Left lung (tissue), 4 donors: ENCODE measurements at regions not wholly inside any gene's neighbourhood (a gene's known extent, or its start where the extent isn't known, plus 50 kb on each side); places are given as distances from the start of the nearest gene placed in this dataset.

Source experiments
- ATAC-seq: fragments of 200-7000 bp; cut with Tn5 transposase; one replicate; pipeline ENCODE4 v1.9.1; 2020; ENCODE audit warnings: moderate library complexity
- DNase-seq, 4 donors: peaks; one replicate each; pipeline ENCODE4 v3.0.0-alpha.2; 2013 to 2020
- H3K27ac ChIP-seq, 2 donors: fragments of 200-600 bp; sonication (generic) in 1 of 2; one replicate each; pipeline versions ENCODE4 v1.5.0 to v1.8.0; 2020 to 2021
- H3K27me3 ChIP-seq, 2 donors: fragments of 200-600 bp; sonication (generic) in 1 of 2; one replicate each; pipeline versions ENCODE4 v1.5.0 to v1.8.0; 2020 to 2021
- H3K36me3 ChIP-seq, 2 donors: fragments of 200-600 bp; sonication (generic) in 1 of 2; one replicate each; pipeline versions ENCODE4 v1.5.0 to v1.8.0; 2020 to 2021
- H3K4me1 ChIP-seq, 2 donors: fragments of 200-600 bp; one replicate each; pipeline ENCODE4 v1.8.0; 2021
- H3K4me3 ChIP-seq, 2 donors: fragments of 200-600 bp; sonication (generic) in 1 of 2; one replicate each; pipeline versions ENCODE4 v1.5.0 to v1.8.0; 2020 to 2021; ENCODE audit warnings: mild to moderate bottlenecking in 1 of 2
- H3K9me3 ChIP-seq, 2 donors: fragments of 200-600 bp; sonication (generic) in 1 of 2; one replicate each; pipeline versions ENCODE4 v1.5.0 to v1.8.0; 2020 to 2021
- intact Hi-C, 2 donors: fragments of 100-400 bp; cut with DNase I; formaldehyde crosslinking; loops; one replicate each; pipeline versions ENCODE4 v1.11.2 to v1.14.2; 2022
- TF ChIP-seq, protein P1 (sequence below), 2 donors: fragments of 200-600 bp; sonication (generic) in 1 of 2; IDR thresholded peaks; one replicate each; pipeline versions ENCODE4 v1.5.0 to v1.8.0; 2021; ENCODE audit warnings: antibody characterized with exemption in 2 of 2
- donor health status: DM: no; HTN: yes; CAD: no.
- donor health status: DM: no; HTN: no; CAD: no.

DNA sequence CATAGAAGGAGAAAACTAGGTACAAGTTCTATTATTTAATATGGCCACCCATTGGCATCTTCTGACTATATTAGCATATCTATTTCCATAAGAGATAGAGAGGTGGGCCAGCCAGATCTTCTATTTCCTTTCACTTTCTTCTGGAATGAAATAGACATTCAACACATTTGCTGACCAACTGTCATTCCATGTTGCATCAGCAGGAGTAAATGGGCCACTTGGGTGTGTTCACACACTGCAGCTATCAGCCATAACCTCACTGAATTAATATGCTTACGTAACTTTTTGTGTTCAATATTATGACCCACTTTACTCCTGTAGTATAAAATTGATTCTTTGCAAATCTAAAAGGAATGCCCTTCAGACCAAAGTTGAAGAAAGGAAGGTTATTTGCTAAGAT, 106.2 kb upstream of the LGR5 start:
- intact Hi-C loops: no loop called here
- no peaks in the 10 kb centered on the region for H3K36me3 ChIP-seq
- H3K9me3 ChIP-seq: peaks cover 0 to 2% of the 10 kb centered on the region in 2 donors
- no peaks in the 10 kb centered on the region for H3K27me3 ChIP-seq
- DNase-seq: no peak
- no peaks in the 10 kb centered on the region for H3K4me1 ChIP-seq
- TF ChIP-seq, protein P1, sequence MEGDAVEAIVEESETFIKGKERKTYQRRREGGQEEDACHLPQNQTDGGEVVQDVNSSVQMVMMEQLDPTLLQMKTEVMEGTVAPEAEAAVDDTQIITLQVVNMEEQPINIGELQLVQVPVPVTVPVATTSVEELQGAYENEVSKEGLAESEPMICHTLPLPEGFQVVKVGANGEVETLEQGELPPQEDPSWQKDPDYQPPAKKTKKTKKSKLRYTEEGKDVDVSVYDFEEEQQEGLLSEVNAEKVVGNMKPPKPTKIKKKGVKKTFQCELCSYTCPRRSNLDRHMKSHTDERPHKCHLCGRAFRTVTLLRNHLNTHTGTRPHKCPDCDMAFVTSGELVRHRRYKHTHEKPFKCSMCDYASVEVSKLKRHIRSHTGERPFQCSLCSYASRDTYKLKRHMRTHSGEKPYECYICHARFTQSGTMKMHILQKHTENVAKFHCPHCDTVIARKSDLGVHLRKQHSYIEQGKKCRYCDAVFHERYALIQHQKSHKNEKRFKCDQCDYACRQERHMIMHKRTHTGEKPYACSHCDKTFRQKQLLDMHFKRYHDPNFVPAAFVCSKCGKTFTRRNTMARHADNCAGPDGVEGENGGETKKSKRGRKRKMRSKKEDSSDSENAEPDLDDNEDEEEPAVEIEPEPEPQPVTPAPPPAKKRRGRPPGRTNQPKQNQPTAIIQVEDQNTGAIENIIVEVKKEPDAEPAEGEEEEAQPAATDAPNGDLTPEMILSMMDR (IDR thresholded peaks at IDR 0.05): no peak
- H3K27ac ChIP-seq: no peak overlapping the region
- no peak for ATAC-seq
- H3K4me3 ChIP-seq: no peak overlapping the region

DNA sequence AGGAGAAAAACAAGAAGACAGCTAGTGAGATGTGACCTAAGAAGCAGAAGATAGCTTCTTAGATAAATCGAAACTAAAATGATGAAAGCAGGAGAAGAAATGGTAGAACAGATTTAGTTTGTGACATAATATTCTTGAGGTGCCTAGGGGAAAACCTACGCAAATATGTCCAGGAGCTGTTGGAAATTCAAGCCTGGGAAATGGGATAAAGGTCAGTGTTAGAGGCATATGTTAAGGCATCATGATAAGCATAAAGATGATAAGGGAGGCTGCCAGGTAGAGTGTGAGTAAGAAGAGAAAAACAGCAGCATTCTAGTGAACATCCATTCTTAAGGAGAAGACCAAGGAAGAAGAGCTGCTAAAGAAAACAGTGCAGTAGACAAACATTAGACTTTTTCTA, 109.6 kb upstream of the LGR5 start:
- Histone ChIP-seq H3K27ac (no peak overlapping the region), H3K27me3 (no peaks in the 10 kb centered on the region), H3K9me3 (no peaks in the 10 kb centered on the region), H3K36me3 (no peaks in the 10 kb centered on the region), H3K4me3 (no peak overlapping the region), H3K4me1 (no peaks in the 10 kb centered on the region)
- DNase-seq (no peak), ATAC-seq (no peak)
- TF ChIP-seq, protein P1 (IDR thresholded peaks at IDR 0.05): no peak
- intact Hi-C loops: no loop called here

DNA sequence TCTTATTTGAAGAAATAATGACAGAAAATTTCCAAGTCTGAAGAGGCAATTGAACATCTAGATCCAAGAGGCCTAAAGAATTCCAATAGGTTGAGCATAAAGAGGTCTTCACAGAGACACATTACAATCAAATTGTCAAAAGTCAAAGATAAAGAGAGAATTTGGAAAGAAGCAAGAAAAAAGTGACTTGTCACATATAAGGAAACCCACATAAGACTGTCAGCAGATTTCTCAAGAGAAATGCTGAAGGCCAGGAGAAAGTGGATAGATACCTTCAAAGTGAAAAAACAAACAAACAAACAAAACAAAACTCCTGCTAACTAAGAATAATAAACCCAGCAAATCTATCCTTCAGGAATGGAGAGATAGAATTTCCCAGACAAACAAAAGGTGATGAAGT, 118.1 kb upstream of the LGR5 start:
- Histone ChIP-seq H3K4me1 (no peaks in the 10 kb centered on the region), H3K27me3 (no peaks in the 10 kb centered on the region), H3K4me3 (no peak overlapping the region), H3K36me3 (no peaks in the 10 kb centered on the region), H3K27ac (no peak overlapping the region), H3K9me3 (peaks cover 0 to 52% of the 10 kb centered on the region in 2 donors)
- ATAC-seq: no peak
- intact Hi-C loops: no loop called here
- TF ChIP-seq, protein P1 (IDR thresholded peaks at IDR 0.05): no peak
- DNase-seq: no peak

DNA sequence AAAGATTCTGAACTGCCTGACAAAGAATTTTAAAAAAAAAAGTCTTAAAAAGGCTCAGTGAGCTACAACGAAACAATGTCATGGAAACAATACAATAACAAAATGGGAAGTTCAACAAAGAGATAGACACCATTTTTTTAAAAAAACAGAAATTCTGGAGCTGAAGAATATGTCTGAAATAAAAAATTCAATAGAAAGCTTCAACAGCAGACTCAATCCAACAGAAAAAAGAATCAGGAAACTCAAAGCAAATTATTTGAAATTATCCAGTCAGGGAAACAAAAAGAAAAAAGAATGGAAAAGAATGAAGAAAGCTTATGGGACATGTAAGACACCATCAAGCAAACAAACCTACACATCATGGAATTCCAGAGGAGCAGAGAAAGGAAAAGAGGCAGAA, 118.5 kb upstream of the LGR5 start:
- intact Hi-C loops: no loop called here
- no peak overlapping the region for H3K27ac ChIP-seq
- no peaks in the 10 kb centered on the region for H3K36me3 ChIP-seq
- no peak overlapping the region for H3K4me3 ChIP-seq
- DNase-seq (no peak), ATAC-seq (no peak)
- H3K4me1 ChIP-seq: no peaks in the 10 kb centered on the region
- no peaks in the 10 kb centered on the region for H3K27me3 ChIP-seq
- H3K9me3 ChIP-seq: peaks cover 0 to 52% of the 10 kb centered on the region in 2 donors
- TF ChIP-seq, protein P1 (IDR thresholded peaks at IDR 0.05): no peak

DNA sequence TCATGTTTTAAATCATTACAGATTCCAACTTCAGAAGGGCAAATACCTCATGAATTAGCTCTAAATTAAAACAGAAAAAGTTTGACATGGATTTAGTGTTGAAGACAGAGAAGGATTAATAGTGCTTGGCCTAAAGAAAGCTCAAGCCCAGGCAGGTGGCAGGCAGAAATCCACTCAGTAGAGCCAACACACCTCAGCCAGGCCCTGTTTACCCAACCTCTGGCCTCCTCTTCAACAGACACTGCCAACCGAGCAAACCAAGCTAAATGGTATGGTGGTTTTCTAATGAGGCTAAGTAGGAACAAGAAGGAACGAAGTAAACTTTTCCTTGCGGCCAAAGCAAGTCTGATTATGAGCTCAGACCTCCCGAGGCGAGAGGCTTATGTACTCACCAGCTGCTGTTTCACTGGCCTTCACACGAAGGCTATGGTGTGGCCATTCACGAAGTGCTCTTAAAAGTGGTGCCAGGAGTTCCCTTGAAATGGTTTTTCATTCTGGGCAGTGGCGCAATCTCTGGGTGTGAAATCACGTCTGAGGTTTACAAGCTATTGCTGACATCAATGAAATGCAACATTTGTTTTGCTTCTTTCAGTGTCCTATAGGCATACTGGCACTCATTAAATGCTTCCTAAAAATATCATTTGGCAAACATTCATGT, 124.1 kb upstream of the LGR5 start:
- TF ChIP-seq, protein P1 (IDR thresholded peaks at IDR 0.05): no peak
- H3K4me3 ChIP-seq: no peak overlapping the region
- H3K4me1 ChIP-seq: no peaks in the 10 kb centered on the region
- H3K9me3 ChIP-seq: peaks cover 0 to 25% of the 10 kb centered on the region in 2 donors
- H3K27ac ChIP-seq: no peak overlapping the region
- no peaks in the 10 kb centered on the region for H3K36me3 ChIP-seq
- ATAC-seq: peak; percentile 40
- peak in 3 of 4 donors; percentile 30 to 86 (median 85) for DNase-seq
- intact Hi-C loops: no loop called here
- H3K27me3 ChIP-seq: no peaks in the 10 kb centered on the region
